ENCODE measurements at regions not wholly inside any gene's neighbourhood (a gene's known extent, or its start where the extent isn't known, plus 50 kb on each side); places are given as distances from the start of the nearest gene placed in this dataset.
A peak's percentile ranks its signal among the peaks of the same experiment; 100 is the strongest.

- no peak for DNase-seq
These were observed 56.8 kb upstream of the GRIA4 start for GRCh38 chr11:105553025-105553424.

- DNase-seq: no peak
These were observed 61.5 kb upstream of the GRIA4 start for GRCh38 chr11:105548359-105548758.

GRCh38 chr11:105538588-105538987 lies 71.3 kb upstream of the GRIA4 start:
- DNase-seq: peak; percentile 11 to 52

- no peak for DNase-seq
These were observed 72.3 kb upstream of the GRIA4 start for GRCh38 chr11:105537531-105537930.

- no peak for DNase-seq
These were observed 85.6 kb upstream of the GRIA4 start for GRCh38 chr11:105524286-105524685.

- DNase-seq: no peak
These were observed 89.0 kb upstream of the GRIA4 start for GRCh38 chr11:105520706-105521345.

GRCh38 chr11:105507496-105508254 lies 102.2 kb upstream of the GRIA4 start:
- no peak for DNase-seq

GRCh38 chr11:105492010-105492409 lies 117.9 kb upstream of the GRIA4 start:
- no peak for DNase-seq

GRCh38 chr11:105491394-105491793 lies 118.5 kb upstream of the GRIA4 start:
- peak in 1 of 2 experiments; percentile 14 for DNase-seq

GRCh38 chr11:105490333-105490732 lies 119.5 kb upstream of the GRIA4 start:
- no peak for DNase-seq

- peak; percentile 80 to 89 for DNase-seq
These were observed 120.4 kb upstream of the GRIA4 start for GRCh38 chr11:105489446-105489845.

GRCh38 chr11:105486929-105487328 lies 122.9 kb upstream of the GRIA4 start:
- no peak for DNase-seq

GRCh38 chr11:105469931-105470330 lies 139.9 kb upstream of the GRIA4 start:
- DNase-seq: no peak

GRCh38 chr11:105468154-105468553 lies 141.7 kb upstream of the GRIA4 start:
- no peak for DNase-seq

- DNase-seq: peak in 1 of 2 experiments; percentile 63
These were observed 143.2 kb upstream of the GRIA4 start for GRCh38 chr11:105466582-105467228.

GRCh38 chr11:105458071-105458470 lies 151.8 kb upstream of the GRIA4 start:
- no peak for DNase-seq

GRCh38 chr11:105456950-105457349 lies 152.9 kb upstream of the GRIA4 start:
- DNase-seq: no peak

- no peak for DNase-seq
These were observed 160.7 kb upstream of the GRIA4 start for GRCh38 chr11:105449100-105449734.

- DNase-seq: no peak
These were observed 161.2 kb upstream of the GRIA4 start for GRCh38 chr11:105448703-105449079.

GRCh38 chr11:105447936-105448702 lies 161.8 kb upstream of the GRIA4 start:
- no peak for DNase-seq

GRCh38 chr11:105443623-105444022 lies 166.2 kb upstream of the GRIA4 start:
- no peak for DNase-seq

GRCh38 chr11:105432241-105432995 lies 177.5 kb upstream of the GRIA4 start:
- DNase-seq: peak in 1 of 2 experiments; percentile 15

All from NCI-H446 (cell line).